GM10248 (cell line): ENCODE measurements at regions not wholly inside any gene's neighbourhood (a gene's known extent, or its start where the extent isn't known, plus 50 kb on each side); places are given as distances from the start of the nearest gene placed in this dataset.

ENCODE experiments used
- CTCF ChIA-PET: fragments of 300-600 bp; sonication (Branson Sonifier 250); formaldehyde crosslinking; extraction: SDS; loops from one replicate; lab custom pipeline; 2021; ENCODE audit warnings: antibody characterized with exemption; lab: Yijun Ruan, JAX
- POLR2A ChIA-PET: fragments of 350-650 bp; sonication (Branson Sonifier 250); formaldehyde crosslinking; extraction: SDS; loops from one replicate; lab custom pipeline; 2020; ENCODE audit warnings: antibody characterized with exemption; lab: Yijun Ruan, JAX
- DNase-seq: peaks from one replicate; pipeline ENCODE4 v3.0.0; 2012; ENCODE audit errors: extremely low spot score
- CTCF ChIP-seq: IDR thresholded peaks from 2 replicates; pipeline ENCODE4 v1.5.1; 2012; ENCODE audit warnings: mild to moderate bottlenecking, low read depth; ENCODE audit errors: extremely low read depth, missing control alignments, control extremely low read depth

- ChIA-PET CTCF (interaction anchor here (0.8 to 2.8 kb wide), 3 partner anchors 16 to 22 kb away, joined by 3 to 5 read pairs (median 3); no protein-coding TSS in a partner anchor), POLR2A (no interaction called here)
- TF ChIP-seq CTCF, result no peak
- no peak for DNase-seq
These were observed 152.9 kb upstream of the CPM start for GRCh38 chr12:69085852-69086251.

- DNase-seq, result no peak
- ChIA-PET CTCF (interaction anchor here (2.8 kb wide), 1 partner anchor 20 kb away, joined by 5 read pairs; no protein-coding TSS in a partner anchor), POLR2A (no interaction called here)
- no peak for TF ChIP-seq CTCF
These were observed 151.4 kb upstream of the CPSF6 start for GRCh38 chr12:69087986-69088385.

- DNase-seq, result no peak
- ChIA-PET CTCF (interaction anchor here (1.5 to 1.6 kb wide), 2 partner anchors 15 to 21 kb away, joined by 5 to 6 read pairs; no protein-coding TSS in a partner anchor), POLR2A (no interaction called here)
- no peak for TF ChIP-seq CTCF
These were observed 148.6 kb upstream of the CPSF6 start for GRCh38 chr12:69090722-69091121.

GRCh38 chr12:69091442-69092017 is 147.8 kb upstream of the CPSF6 start:
- no peak for DNase-seq
- CTCF ChIA-PET, result interaction anchor here (1.5 to 1.6 kb wide), 2 partner anchors 14 to 21 kb away, joined by 5 to 6 read pairs; no protein-coding TSS in a partner anchor
- POLR2A ChIA-PET, result no interaction called here
- no peak for TF ChIP-seq CTCF

GRCh38 chr12:69092137-69092536 is 147.2 kb upstream of the CPSF6 start:
- DNase-seq, result no peak
- ChIA-PET POLR2A (no interaction called here), CTCF (no interaction called here)
- TF ChIP-seq CTCF, result no peak

GRCh38 chr12:69094606-69095216 is 144.7 kb upstream of the CPSF6 start:
- no peak for DNase-seq
- no peak for TF ChIP-seq CTCF
- ChIA-PET POLR2A (no interaction called here), CTCF (interaction anchor here (1.6 kb wide), 1 partner anchor 10 kb away, joined by 6 read pairs; no protein-coding TSS in a partner anchor)
